ENCODE measurements at regions not wholly inside any gene's neighbourhood (a gene's known extent, or its start where the extent isn't known, plus 50 kb on each side); places are given as distances from the start of the nearest gene placed in this dataset.

DNA sequence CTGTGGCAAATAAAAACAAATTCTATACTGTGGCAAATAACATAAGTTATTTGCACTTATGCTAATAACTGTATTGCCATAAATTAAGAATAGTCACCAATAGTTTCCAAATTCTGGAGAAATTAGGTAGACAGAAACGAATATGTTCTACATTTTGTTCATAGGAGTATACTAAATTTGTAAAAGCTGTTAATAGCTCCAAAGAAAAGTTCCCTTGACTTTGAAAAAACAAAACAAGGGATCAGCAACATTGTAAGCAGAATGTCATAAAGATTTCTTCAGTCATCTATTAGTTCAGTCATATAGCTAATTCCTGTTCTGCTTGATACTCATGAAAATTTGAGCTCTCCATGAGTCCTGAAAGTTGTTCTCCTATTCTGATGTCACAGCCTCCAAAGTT is 1472.8 kb downstream of the C4orf33 start:
- TF ChIP-seq, protein P1, sequence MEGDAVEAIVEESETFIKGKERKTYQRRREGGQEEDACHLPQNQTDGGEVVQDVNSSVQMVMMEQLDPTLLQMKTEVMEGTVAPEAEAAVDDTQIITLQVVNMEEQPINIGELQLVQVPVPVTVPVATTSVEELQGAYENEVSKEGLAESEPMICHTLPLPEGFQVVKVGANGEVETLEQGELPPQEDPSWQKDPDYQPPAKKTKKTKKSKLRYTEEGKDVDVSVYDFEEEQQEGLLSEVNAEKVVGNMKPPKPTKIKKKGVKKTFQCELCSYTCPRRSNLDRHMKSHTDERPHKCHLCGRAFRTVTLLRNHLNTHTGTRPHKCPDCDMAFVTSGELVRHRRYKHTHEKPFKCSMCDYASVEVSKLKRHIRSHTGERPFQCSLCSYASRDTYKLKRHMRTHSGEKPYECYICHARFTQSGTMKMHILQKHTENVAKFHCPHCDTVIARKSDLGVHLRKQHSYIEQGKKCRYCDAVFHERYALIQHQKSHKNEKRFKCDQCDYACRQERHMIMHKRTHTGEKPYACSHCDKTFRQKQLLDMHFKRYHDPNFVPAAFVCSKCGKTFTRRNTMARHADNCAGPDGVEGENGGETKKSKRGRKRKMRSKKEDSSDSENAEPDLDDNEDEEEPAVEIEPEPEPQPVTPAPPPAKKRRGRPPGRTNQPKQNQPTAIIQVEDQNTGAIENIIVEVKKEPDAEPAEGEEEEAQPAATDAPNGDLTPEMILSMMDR (conservative IDR thresholded peaks at IDR 0.05; ENCODE audit: low read depth): no peak
- ChIA-PET POLR2A (ENCODE audit: low non-redundant PET) (no interaction called here), CTCF (no interaction called here)
- no peak overlapping the region for H3K27ac ChIP-seq
- no peak for DNase-seq (ENCODE audit: low spot score)

DNA sequence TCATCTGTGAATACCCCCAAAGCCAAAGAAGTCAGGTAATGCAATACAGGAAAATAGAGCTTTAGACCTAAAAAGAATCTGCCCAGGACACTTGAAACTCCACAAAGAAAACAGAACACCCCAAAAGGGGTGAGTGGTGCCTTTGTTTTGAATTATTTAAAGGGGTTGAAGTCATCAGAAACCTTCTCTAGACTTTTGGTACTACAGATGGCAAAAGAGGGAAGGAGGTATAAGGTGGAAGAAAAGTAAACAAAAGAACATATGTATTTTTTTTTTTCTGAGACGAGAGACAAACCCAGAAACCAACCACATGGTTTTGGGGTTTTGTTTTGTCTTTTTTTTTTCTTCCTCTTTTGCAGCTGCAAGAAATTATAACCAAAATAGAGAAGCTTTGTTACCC is 1477.8 kb downstream of the C4orf33 start:
- DNase-seq (ENCODE audit: low spot score): no peak
- POLR2A ChIA-PET (ENCODE audit: low non-redundant PET): no interaction called here
- TF ChIP-seq, protein P1 (conservative IDR thresholded peaks at IDR 0.05; ENCODE audit: low read depth): no peak
- CTCF ChIA-PET: interaction anchor here (0.5 to 0.6 kb wide), 2 partner anchors 13 to 32 kb away, joined by 3 to 7 read pairs; no protein-coding TSS in a partner anchor
- no peak overlapping the region for H3K27ac ChIP-seq

DNA sequence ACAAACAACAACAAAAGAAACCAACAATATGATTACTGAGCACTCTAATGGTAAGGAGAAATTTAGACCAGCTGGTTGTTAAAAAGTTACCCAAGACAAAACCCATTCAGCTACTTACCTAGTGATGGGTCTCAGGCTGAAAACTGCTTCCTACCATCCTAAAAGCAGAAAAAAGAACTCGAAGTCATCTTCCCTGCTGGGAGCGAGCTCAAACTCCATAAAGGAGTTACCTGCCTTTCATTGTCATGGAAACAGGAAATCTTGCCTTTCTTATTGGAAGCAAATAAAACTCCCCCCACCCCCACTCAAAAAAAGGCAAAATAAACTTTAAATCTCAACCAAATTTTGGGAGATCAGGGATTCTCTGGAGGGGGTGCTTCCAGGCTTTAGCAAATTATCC is 1478.3 kb downstream of the C4orf33 start:
- ChIA-PET CTCF (interaction anchor here (0.5 to 0.6 kb wide), 2 partner anchors 14 to 32 kb away, joined by 3 to 7 read pairs; no protein-coding TSS in a partner anchor), POLR2A (ENCODE audit: low non-redundant PET) (no interaction called here)
- H3K27ac ChIP-seq: no peak overlapping the region
- no peak for DNase-seq (ENCODE audit: low spot score)
- TF ChIP-seq, protein P1 (conservative IDR thresholded peaks at IDR 0.05; ENCODE audit: low read depth): no peak

DNA sequence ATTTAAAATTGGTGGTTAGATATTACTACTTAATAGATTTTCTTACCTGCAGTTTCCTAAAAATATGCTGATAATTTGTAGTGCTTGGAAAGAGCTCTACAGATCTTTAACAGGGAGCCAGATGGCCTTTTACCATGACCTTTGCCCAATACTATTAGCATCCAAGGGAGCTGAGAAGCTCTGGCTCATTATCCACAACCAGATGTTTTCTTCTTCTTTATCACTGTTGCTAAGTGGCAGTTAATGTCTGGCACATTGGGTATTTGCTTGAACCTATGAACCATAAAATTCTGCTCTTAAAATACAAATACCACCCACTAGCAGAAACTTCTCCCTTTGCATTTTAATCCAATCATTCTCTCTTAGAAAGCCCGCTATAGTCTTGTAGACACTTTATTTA is 1480.3 kb downstream of the C4orf33 start:
- TF ChIP-seq, protein P1 (conservative IDR thresholded peaks at IDR 0.05; ENCODE audit: low read depth): no peak
- H3K27ac ChIP-seq: no peak overlapping the region
- no peak for DNase-seq (ENCODE audit: low spot score)
- ChIA-PET POLR2A (ENCODE audit: low non-redundant PET) (no interaction called here), CTCF (no interaction called here)

DNA sequence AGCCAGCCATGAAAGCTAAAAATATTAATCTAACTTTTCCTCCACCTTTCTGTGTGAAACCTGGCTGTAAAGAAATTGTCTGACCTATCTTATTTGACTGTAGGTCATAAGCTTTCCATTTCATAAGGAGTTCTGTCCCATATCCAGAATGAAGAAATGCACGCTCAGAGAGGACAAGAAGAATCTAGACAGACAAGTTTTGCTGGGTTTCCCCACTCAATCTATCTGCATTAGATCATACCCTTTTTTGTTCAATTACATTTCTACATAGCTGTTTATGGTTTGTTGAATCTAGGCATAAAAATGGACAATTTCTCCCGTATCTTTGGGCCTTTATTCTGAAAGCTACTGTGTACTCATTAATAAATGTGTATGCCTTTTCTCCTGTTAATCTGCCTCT is 1495.1 kb downstream of the C4orf33 start:
- ChIA-PET POLR2A (ENCODE audit: low non-redundant PET) (no interaction called here), CTCF (interaction anchor here (0.6 kb wide), 1 partner anchor 1480 kb away, joined by 4 read pairs; no protein-coding TSS in a partner anchor)
- TF ChIP-seq, protein P1 (conservative IDR thresholded peaks at IDR 0.05; ENCODE audit: low read depth): no peak
- no peak overlapping the region for H3K27ac ChIP-seq
- DNase-seq (ENCODE audit: low spot score): no peak

DNA sequence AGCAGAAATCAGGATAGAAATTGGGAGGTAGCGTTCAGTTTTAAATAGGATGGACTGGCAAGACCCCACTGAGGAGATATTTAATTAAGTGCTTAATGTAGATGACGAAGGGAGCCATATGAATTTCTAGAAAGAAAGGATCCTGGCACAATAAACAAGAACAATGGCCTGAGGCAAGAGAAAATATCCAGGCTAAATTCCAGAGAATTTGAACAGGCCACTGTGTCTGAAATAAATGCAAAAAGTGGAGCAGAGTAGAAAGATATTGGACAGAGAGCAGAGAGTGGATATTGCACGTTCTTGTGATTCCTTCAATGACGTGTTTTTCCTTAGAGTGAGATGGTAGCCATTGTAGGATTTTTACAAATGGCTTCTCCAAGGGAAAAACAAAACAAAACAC is 1504.8 kb downstream of the C4orf33 start:
- TF ChIP-seq, protein P1 (conservative IDR thresholded peaks at IDR 0.05; ENCODE audit: low read depth): no peak
- H3K27ac ChIP-seq: no peak overlapping the region
- ChIA-PET CTCF (interaction anchor here (0.9 kb wide), 1 partner anchor 208 kb away, joined by 4 read pairs; no protein-coding TSS in a partner anchor), POLR2A (ENCODE audit: low non-redundant PET) (no interaction called here)
- DNase-seq (ENCODE audit: low spot score): no peak
